AG08395 (cell line): ENCODE measurements at regions not wholly inside any gene's neighbourhood (a gene's known extent, or its start where the extent isn't known, plus 50 kb on each side); places are given as distances from the start of the nearest gene placed in this dataset.
"Not testable (repeated sequence)": the region's sequence is repeated elsewhere in the genome, so short reads cannot be mapped to it uniquely, and the experiment has no call there.

Experiments used
- DNase-seq: peaks from one replicate; pipeline ENCODE4 v3.0.0; 2012; ENCODE audit warnings: mixed read lengths, low spot score

GRCh38 chr1:242623756-242624155, 99.3 kb upstream of the PLD5 start:
- DNase-seq = no peak

- DNase-seq = no peak
These were observed 98.6 kb upstream of the PLD5 start for GRCh38 chr1:242623119-242623518.

GRCh38 chr1:242613266-242613815, 88.8 kb upstream of the PLD5 start:
- no peak for DNase-seq

- DNase-seq = no peak
These were observed 85.7 kb upstream of the PLD5 start for GRCh38 chr1:242610209-242610608.

- no peak for DNase-seq
These were observed 81.0 kb upstream of the PLD5 start for GRCh38 chr1:242605521-242605920.

GRCh38 chr1:242602001-242602400, 77.5 kb upstream of the PLD5 start:
- DNase-seq = no peak

- DNase-seq = not testable (repeated sequence)
These were observed 69.3 kb upstream of the PLD5 start for GRCh38 chr1:242593756-242594155.

- no peak for DNase-seq
These were observed 61.8 kb upstream of the PLD5 start for GRCh38 chr1:242586360-242586680.

- no peak for DNase-seq
These were observed 61.3 kb upstream of the PLD5 start for GRCh38 chr1:242585616-242586359.

- no peak for DNase-seq
These were observed 58.2 kb upstream of the PLD5 start for GRCh38 chr1:242582669-242583068.

- no peak for DNase-seq
These were observed 55.2 kb upstream of the PLD5 start for GRCh38 chr1:242579528-242580235.
